H1 (cell line): ENCODE measurements at regions not wholly inside any gene's neighbourhood (a gene's known extent, or its start where the extent isn't known, plus 50 kb on each side); places are given as distances from the start of the nearest gene placed in this dataset.

Source experiments
- CTCF ChIA-PET: fragments of 300-600 bp; sonication (Branson Sonifier 250); formaldehyde crosslinking; loops from one replicate; lab custom pipeline; 2021; ENCODE audit not compliant: partially characterized antibody; lab: Charles Lee
- POLR2A ChIA-PET: fragments of 300-600 bp; sonication (Branson Sonifier 250); formaldehyde crosslinking; loops from one replicate; lab custom pipeline; 2021; ENCODE audit warnings: inconsistent platforms; ENCODE audit not compliant: partially characterized antibody; lab: Charles Lee
- DNase-seq, 2 experiments: peaks; one replicate each; pipeline versions ENCODE4 v3.0.0 to v3.0.0-alpha.2; 2010 to 2022; ENCODE audit warnings: low spot score in 2 of 2, low read depth in 1 of 2, mixed read lengths in 1 of 2
- FAIRE-seq: peaks from 2 replicates; lab custom pipeline; 2011; peaks lifted over from hg19 to GRCh38; lab: Jason Lieb, UNC
- H2AFZ ChIP-seq: 2 replicates; pipeline ENCODE4 v1.8.1; 2012; ENCODE audit warnings: low read length, inconsistent platforms
- H2AK5ac ChIP-seq: 2 replicates; pipeline ENCODE4 v1.6.1; 2013; ENCODE audit warnings: low read depth, low read length
- H2BK120ac ChIP-seq: replicated peaks from 2 replicates; pipeline ENCODE3; 2013; ENCODE audit warnings: low read depth, low read length, inconsistent platforms
- H2BK12ac ChIP-seq: 2 replicates; pipeline ENCODE4 v1.6.1; 2013; ENCODE audit warnings: low read depth, low read length
- H2BK15ac ChIP-seq: 2 replicates; pipeline ENCODE4 v1.6.1; 2013; ENCODE audit warnings: low read length
- H2BK20ac ChIP-seq: 2 replicates; pipeline ENCODE4 v1.6.1; 2013; ENCODE audit warnings: low read length
- H2BK5ac ChIP-seq: 2 replicates; pipeline ENCODE4 v1.6.1; 2013; ENCODE audit warnings: low read depth, low read length
- H3K14ac ChIP-seq: 2 replicates; pipeline ENCODE4 v1.6.1; 2013; ENCODE audit warnings: inconsistent platforms; ENCODE audit not compliant: insufficient read length
- H3K18ac ChIP-seq: 2 replicates; pipeline ENCODE4 v1.6.1; 2013; ENCODE audit warnings: low read length; ENCODE audit errors: extremely low read depth
- H3K23ac ChIP-seq: 2 replicates; pipeline ENCODE4 v1.6.1; 2013; ENCODE audit warnings: inconsistent platforms; ENCODE audit not compliant: insufficient read length
- H3K23me2 ChIP-seq: 2 replicates; pipeline ENCODE4 v1.6.1; 2013; ENCODE audit warnings: low read depth, low read length
- H3K27ac ChIP-seq: 2 replicates; pipeline ENCODE4 v1.6.1; 2011; ENCODE audit warnings: low read depth, low read length, inconsistent platforms
- H3K27me3 ChIP-seq, 4 experiments: replicated peaks in 1 of 4; 1 replicate in 1 of 4; 2 replicates in 3 of 4; pipeline versions ENCODE4 v1.6.1 to v1.8.1; 2011 to 2013; ENCODE audit warnings: low read length in 3 of 4, mild to moderate bottlenecking in 3 of 4, inconsistent platforms in 2 of 4, mixed read lengths in 2 of 4, moderate library complexity in 1 of 4; ENCODE audit not compliant: control insufficient read depth in 3 of 4, insufficient read depth in 3 of 4; ENCODE audit errors: extremely low read depth in 1 of 4
- H3K36me3 ChIP-seq, 4 experiments: 2 replicates each; pipeline versions ENCODE4 v1.6.1 to v1.8.1; 2011 to 2013; ENCODE audit warnings: mild to moderate bottlenecking in 4 of 4, low read length in 3 of 4, moderate library complexity in 2 of 4, control low read depth in 1 of 4, inconsistent platforms in 1 of 4; ENCODE audit not compliant: insufficient read depth in 4 of 4, control insufficient read depth in 2 of 4
- H3K4ac ChIP-seq: replicated peaks from 2 replicates; pipeline ENCODE3; 2013; ENCODE audit warnings: low read length, low read depth, mixed read lengths, inconsistent platforms; ENCODE audit not compliant: insufficient read length
- H3K4me1 ChIP-seq, 4 experiments: replicated peaks in 1 of 4; 1 replicate in 1 of 4; 2 replicates in 3 of 4; pipeline versions ENCODE4 v1.6.1 to v1.8.1; 2011 to 2013; ENCODE audit warnings: low read length in 3 of 4, inconsistent platforms in 2 of 4, mixed read lengths in 1 of 4; ENCODE audit not compliant: insufficient read depth in 4 of 4, control insufficient read depth in 3 of 4
- H3K4me2 ChIP-seq, 2 experiments: 2 replicates each; pipeline versions ENCODE4 v1.6.1 to v1.8.1; 2011 to 2013; ENCODE audit warnings: low read depth in 2 of 2, low read length in 2 of 2, control low read depth in 1 of 2, inconsistent platforms in 1 of 2, mild to moderate bottlenecking in 1 of 2; ENCODE audit not compliant: insufficient read depth in 1 of 2
- H3K4me3 ChIP-seq, 4 experiments: fragments of 200-600, 300-600 bp in 1 of 4; sonication (generic), shearing (Covaris generic), sonication (Bioruptor Twin) in 1 of 4; 2 replicates each; pipeline versions ENCODE4 v1.5.1 to v1.8.1; 2011 to 2016; ENCODE audit warnings: low read length in 4 of 4, low read depth in 3 of 4, control low read depth in 2 of 4, inconsistent platforms in 2 of 4, mild to moderate bottlenecking in 2 of 4, mixed read lengths in 1 of 4, moderate library complexity in 1 of 4; ENCODE audit not compliant: insufficient read depth in 2 of 4; ENCODE audit errors: extremely low read depth in 1 of 4
- H3K56ac ChIP-seq: replicated peaks from 2 replicates; pipeline ENCODE3; 2013; ENCODE audit warnings: low read depth, mild to moderate bottlenecking, mixed read lengths, low read length, inconsistent platforms; ENCODE audit not compliant: insufficient read length
- H3K79me1 ChIP-seq: 2 replicates; pipeline ENCODE4 v1.6.1; 2013; ENCODE audit warnings: low read depth, low read length, control low read depth
- H3K79me2 ChIP-seq, 2 experiments: 2 replicates each; pipeline versions ENCODE4 v1.6.1 to v1.8.1; 2012 to 2013; ENCODE audit warnings: low read length in 2 of 2, mild to moderate bottlenecking in 2 of 2, inconsistent platforms in 1 of 2; ENCODE audit not compliant: insufficient read depth in 2 of 2, control insufficient read depth in 1 of 2
- H3K9ac ChIP-seq, 4 experiments: replicated peaks in 1 of 4; 1 replicate in 1 of 4; 2 replicates in 3 of 4; pipeline versions ENCODE4 v1.6.1 to v1.8.1; 2011 to 2013; ENCODE audit warnings: low read depth in 3 of 4, low read length in 3 of 4, control low read depth in 2 of 4, mild to moderate bottlenecking in 2 of 4, moderate library complexity in 2 of 4, inconsistent platforms in 1 of 4; ENCODE audit errors: extremely low read depth in 1 of 4
- H3K9me3 ChIP-seq, 2 experiments: 2 replicates each; pipeline versions ENCODE4 v1.6.1 to v1.8.1; 2012 to 2013; ENCODE audit warnings: mild to moderate bottlenecking in 2 of 2, moderate library complexity in 2 of 2, control low read depth in 1 of 2, inconsistent platforms in 1 of 2, low read depth in 1 of 2, low read length in 1 of 2, mixed read lengths in 1 of 2; ENCODE audit not compliant: insufficient read depth in 2 of 2
- H4K20me1 ChIP-seq, 2 experiments: replicated peaks in 1 of 2; 2 replicates each; pipeline versions ENCODE3 to v1.8.1; 2011 to 2013; ENCODE audit warnings: inconsistent platforms in 2 of 2, low read length in 2 of 2, mild to moderate bottlenecking in 1 of 2; ENCODE audit not compliant: insufficient read depth in 2 of 2, control insufficient read depth in 1 of 2
- H4K5ac ChIP-seq: 2 replicates; pipeline ENCODE4 v1.6.1; 2013; ENCODE audit warnings: low read length, low read depth, mixed read lengths, inconsistent platforms; ENCODE audit not compliant: insufficient read length
- H4K8ac ChIP-seq: 2 replicates; pipeline ENCODE4 v1.8.0; 2013; ENCODE audit warnings: mild to moderate bottlenecking, moderate library complexity, low read length, inconsistent platforms; ENCODE audit not compliant: insufficient read depth; ENCODE audit errors: extremely low read depth
- H4K91ac ChIP-seq: replicated peaks from 2 replicates; pipeline ENCODE3; 2013; ENCODE audit warnings: low read length, mixed read lengths, inconsistent platforms; ENCODE audit not compliant: insufficient read length
- EZH2 ChIP-seq: fragments of 200-600 bp; sonication (generic); IDR thresholded peaks from 2 replicates; pipeline ENCODE4 v1.7.1; 2012; ENCODE audit warnings: low read depth, mild to moderate bottlenecking, moderate library complexity, low read length, inconsistent platforms; ENCODE audit not compliant: severe bottlenecking
- HDAC6 ChIP-seq: IDR thresholded peaks from one replicate; pipeline ENCODE4 v1.7.1; 2012; ENCODE audit warnings: low read depth, mild to moderate bottlenecking, inconsistent platforms, low read length, moderate library complexity
- MAX ChIP-seq: IDR thresholded peaks from 2 replicates; pipeline ENCODE4 v1.6.1; 2012; ENCODE audit warnings: inconsistent platforms
- POU5F1 ChIP-seq: IDR thresholded peaks from 2 replicates; pipeline ENCODE4 v1.6.1; 2011; ENCODE audit warnings: low read depth, mild to moderate bottlenecking, low read length, moderate library complexity
- SP1 ChIP-seq: IDR thresholded peaks from 2 replicates; pipeline ENCODE4 v1.6.1; 2011; ENCODE audit warnings: low read depth, low read length
- SP2 ChIP-seq: IDR thresholded peaks from 2 replicates; pipeline ENCODE4 v1.6.1; 2012; ENCODE audit warnings: mild to moderate bottlenecking, low read length, inconsistent platforms
- YY1 ChIP-seq: IDR thresholded peaks from 2 replicates; pipeline ENCODE4 v1.6.1; 2011; ENCODE audit warnings: low read depth, mild to moderate bottlenecking, low read length
- ZNF274 ChIP-seq: IDR thresholded peaks from 2 replicates; pipeline ENCODE4 v1.7.0; 2012; ENCODE audit warnings: low read length, borderline replicate concordance; ENCODE audit errors: extremely low read depth
- WGBS, 2 experiments: shearing (Covaris generic) in 1 of 2; methylation state at CpG; one replicate each; pipeline versions ENCODE4 v1.1.6 to v1.1.7; 2013 to 2015; ENCODE audit warnings: low lambda C conversion rate in 2 of 2, mixed read lengths in 2 of 2, inconsistent platforms in 1 of 2, low coverage in 1 of 2, missing lambda C conversion rate in 1 of 2; ENCODE audit not compliant: insufficient replicate concordance in 2 of 2, insufficient coverage in 1 of 2, insufficient read length in 1 of 2; ENCODE audit errors: extremely low coverage in 1 of 2, missing lambda C conversion rate in 1 of 2; 5-methylcytosine and 5-hydroxymethylcytosine counted together
- TF ChIP-seq, protein P1 (sequence below): IDR thresholded peaks from 2 replicates; pipeline ENCODE4 v1.6.1; 2012; ENCODE audit warnings: inconsistent platforms
- TF ChIP-seq, protein P2 (sequence below): IDR thresholded peaks from 2 replicates; pipeline ENCODE4 v1.6.1; 2011; ENCODE audit warnings: low read length, improper control_type of control experiment

GRCh38 chr4:189294574-189294973 lies 646.1 kb upstream of the FRG1 start:
- Histone ChIP-seq H3K4me1 (no peaks in the 10 kb centered on the region), H3K4me3 (no peak overlapping the region), H3K27me3 (no peaks in the 10 kb centered on the region), H2BK15ac (no peak overlapping the region), H2BK20ac (no peak overlapping the region), H2BK12ac (no peak overlapping the region), H3K56ac (no peak overlapping the region), H4K20me1 (no peaks in the 10 kb centered on the region), H3K27ac (no peak overlapping the region), H3K18ac (no peak overlapping the region), H4K91ac (no peak overlapping the region), H3K9ac (no peak overlapping the region), H3K79me1 (no peaks in the 10 kb centered on the region)
- POLR2A ChIA-PET, result no interaction called here
- no peak for FAIRE-seq
- no peak for DNase-seq
- no peak for TF ChIP-seq ZNF274
- TF ChIP-seq, protein P1, sequence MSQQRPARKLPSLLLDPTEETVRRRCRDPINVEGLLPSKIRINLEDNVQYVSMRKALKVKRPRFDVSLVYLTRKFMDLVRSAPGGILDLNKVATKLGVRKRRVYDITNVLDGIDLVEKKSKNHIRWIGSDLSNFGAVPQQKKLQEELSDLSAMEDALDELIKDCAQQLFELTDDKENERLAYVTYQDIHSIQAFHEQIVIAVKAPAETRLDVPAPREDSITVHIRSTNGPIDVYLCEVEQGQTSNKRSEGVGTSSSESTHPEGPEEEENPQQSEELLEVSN, result no peak
- TF ChIP-seq HDAC6, result no peak
- no peak for TF ChIP-seq EZH2
- no peak for TF ChIP-seq MAX
- TF ChIP-seq SP1, result no peak
- no peak for TF ChIP-seq POU5F1
- TF ChIP-seq, protein P2, sequence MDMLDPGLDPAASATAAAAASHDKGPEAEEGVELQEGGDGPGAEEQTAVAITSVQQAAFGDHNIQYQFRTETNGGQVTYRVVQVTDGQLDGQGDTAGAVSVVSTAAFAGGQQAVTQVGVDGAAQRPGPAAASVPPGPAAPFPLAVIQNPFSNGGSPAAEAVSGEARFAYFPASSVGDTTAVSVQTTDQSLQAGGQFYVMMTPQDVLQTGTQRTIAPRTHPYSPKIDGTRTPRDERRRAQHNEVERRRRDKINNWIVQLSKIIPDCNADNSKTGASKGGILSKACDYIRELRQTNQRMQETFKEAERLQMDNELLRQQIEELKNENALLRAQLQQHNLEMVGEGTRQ, result no peak
- TF ChIP-seq SP2, result no peak
- no peak for TF ChIP-seq YY1
- TF ChIP-seq, all 59 proteins: peak for 0
- H3K79me2 ChIP-seq, result no peaks in the 10 kb centered on the region
- 82% methylated on average over 3 of the region's 3 CpGs; no CpG with 5 or more reads in 1 of the 2 experiments for WGBS, 2 experiments
- H2AK5ac ChIP-seq, result no peak overlapping the region
- no peak overlapping the region for H2BK5ac ChIP-seq
- H3K23me2 ChIP-seq, result no peaks in the 10 kb centered on the region
- no peak overlapping the region for H3K4me2 ChIP-seq
- no peak overlapping the region for H4K8ac ChIP-seq
- H3K9me3 ChIP-seq, result no peaks in the 10 kb centered on the region
- H4K5ac ChIP-seq, result no peak overlapping the region
- no peak overlapping the region for H3K23ac ChIP-seq
- no peaks in the 10 kb centered on the region for H3K36me3 ChIP-seq
- CTCF ChIA-PET, result no interaction called here
- no peak overlapping the region for H2BK120ac ChIP-seq
- H3K4ac ChIP-seq, result no peak overlapping the region
- H2AFZ ChIP-seq, result no peak overlapping the region
- no peak overlapping the region for H3K14ac ChIP-seq
